Dendritic cell treated with granulocyte-macrophage colony-stimulating factor and Interleukin-4, amounts not matched to agents 40 ng/mL and 50 ng/mL, for 4 days (primary cell): ENCODE measurements at regions not wholly inside any gene's neighbourhood (a gene's known extent, or its start where the extent isn't known, plus 50 kb on each side); places are given as distances from the start of the nearest gene placed in this dataset.
"Not testable (repeated sequence)": the region's sequence is repeated elsewhere in the genome, so short reads cannot be mapped to it uniquely, and the experiment has no call there.

Experiments used
- H3K27ac Mint-ChIP-seq: one replicate; pipeline ENCODE4 v1.8.0; 2022; ENCODE audit warnings: mild to moderate bottlenecking, mixed read lengths
- H3K27me3 Mint-ChIP-seq: one replicate; pipeline ENCODE4 v1.8.0; 2022; ENCODE audit warnings: mild to moderate bottlenecking, mixed read lengths
- H3K36me3 Mint-ChIP-seq: one replicate; pipeline ENCODE4 v1.8.0; 2022; ENCODE audit warnings: low read depth, mixed read lengths
- H3K4me1 Mint-ChIP-seq: one replicate; pipeline ENCODE4 v1.8.0; 2022; ENCODE audit warnings: low read depth, mixed read lengths
- H3K4me3 Mint-ChIP-seq: one replicate; pipeline ENCODE4 v1.8.0; 2022; ENCODE audit warnings: mild to moderate bottlenecking, moderate library complexity, mixed read lengths
- H3K9me3 Mint-ChIP-seq: one replicate; pipeline ENCODE4 v1.8.0; 2022; ENCODE audit warnings: mixed read lengths
- intact Hi-C: fragments of 100-400 bp; cut with micrococcal nuclease; formaldehyde crosslinking; loops from one replicate; pipeline ENCODE4 v1.15.0; 2022

DNA sequence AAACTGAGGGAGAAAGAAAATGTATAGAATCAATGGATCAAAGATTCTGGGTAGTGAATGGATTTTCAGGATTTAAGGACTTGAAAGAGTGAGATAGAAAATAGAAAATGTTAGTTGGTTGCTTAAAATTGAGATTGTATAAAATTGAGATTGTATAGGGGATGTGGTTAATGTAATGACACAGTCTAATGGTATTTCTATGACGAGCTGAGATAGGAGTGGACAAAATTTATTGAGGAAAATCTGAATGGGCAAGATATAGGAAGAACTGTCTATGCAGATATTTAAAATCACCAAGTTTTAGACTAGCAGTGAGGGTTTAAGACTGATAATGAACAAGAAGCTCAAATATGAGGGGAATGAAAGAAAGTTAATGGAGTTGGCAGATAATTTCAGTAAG, 406.6 kb downstream of the NYAP2 start:
- Mint-ChIP-seq H3K4me3 (no peak overlapping the region), H3K4me1 (no peaks in the 10 kb centered on the region), H3K27me3 (no peaks in the 10 kb centered on the region), H3K27ac (no peak overlapping the region), H3K36me3 (no peaks in the 10 kb centered on the region), H3K9me3 (no peaks in the 10 kb centered on the region)
- intact Hi-C loops = no loop called here

DNA sequence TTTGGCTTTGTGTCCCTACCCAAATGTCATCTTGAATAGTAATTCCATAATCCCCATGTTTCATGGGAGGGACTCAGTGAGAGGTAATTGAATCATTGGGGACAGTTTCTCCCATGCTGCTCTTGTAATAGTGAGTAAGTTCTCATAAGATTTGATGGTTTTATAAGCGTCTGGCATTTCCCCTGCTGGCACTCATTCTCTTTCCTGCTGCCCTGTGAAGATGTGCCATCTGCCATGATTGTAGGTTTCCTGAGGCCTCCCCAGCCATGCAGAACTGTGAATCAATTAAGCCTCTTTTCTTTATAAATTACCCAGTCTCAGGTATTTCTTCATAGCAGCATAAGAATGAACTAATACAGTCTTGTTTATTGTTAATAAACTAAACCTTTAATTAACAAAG, 402.6 kb downstream of the NYAP2 start:
- not testable (repeated sequence) for H3K36me3 Mint-ChIP-seq, H3K4me3 Mint-ChIP-seq, H3K27ac Mint-ChIP-seq

DNA sequence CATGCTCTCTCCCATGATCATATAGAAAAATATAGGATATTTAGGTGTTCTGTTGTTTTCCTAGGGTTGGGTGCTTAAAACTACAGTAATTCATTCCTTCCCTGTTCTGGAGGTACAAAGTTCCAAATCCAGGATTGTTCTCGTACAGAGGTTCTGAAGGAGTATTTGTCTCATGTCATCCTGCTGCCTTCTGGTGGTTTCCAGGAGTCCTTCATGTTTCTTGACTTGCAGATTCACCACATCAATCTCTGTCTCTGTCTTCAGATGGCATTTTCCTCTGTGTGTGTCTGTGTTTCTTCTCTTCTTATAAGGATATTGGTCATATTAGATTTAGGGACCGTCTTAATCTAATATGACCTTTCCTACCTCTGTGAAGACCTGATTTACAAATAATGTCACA, 397.9 kb downstream of the NYAP2 start:
- Mint-ChIP-seq H3K27ac (no peak overlapping the region), H3K36me3 (no peaks in the 10 kb centered on the region), H3K27me3 (no peaks in the 10 kb centered on the region), H3K4me3 (no peak overlapping the region), H3K9me3 (no peaks in the 10 kb centered on the region), H3K4me1 (no peaks in the 10 kb centered on the region)
- intact Hi-C loops = no loop called here

More for the DNA sequence above, 402.6 kb downstream of the NYAP2 start:
- H3K9me3 Mint-ChIP-seq, H3K27me3 Mint-ChIP-seq, intact Hi-C loops, H3K4me1 Mint-ChIP-seq: not testable (repeated sequence)

DNA sequence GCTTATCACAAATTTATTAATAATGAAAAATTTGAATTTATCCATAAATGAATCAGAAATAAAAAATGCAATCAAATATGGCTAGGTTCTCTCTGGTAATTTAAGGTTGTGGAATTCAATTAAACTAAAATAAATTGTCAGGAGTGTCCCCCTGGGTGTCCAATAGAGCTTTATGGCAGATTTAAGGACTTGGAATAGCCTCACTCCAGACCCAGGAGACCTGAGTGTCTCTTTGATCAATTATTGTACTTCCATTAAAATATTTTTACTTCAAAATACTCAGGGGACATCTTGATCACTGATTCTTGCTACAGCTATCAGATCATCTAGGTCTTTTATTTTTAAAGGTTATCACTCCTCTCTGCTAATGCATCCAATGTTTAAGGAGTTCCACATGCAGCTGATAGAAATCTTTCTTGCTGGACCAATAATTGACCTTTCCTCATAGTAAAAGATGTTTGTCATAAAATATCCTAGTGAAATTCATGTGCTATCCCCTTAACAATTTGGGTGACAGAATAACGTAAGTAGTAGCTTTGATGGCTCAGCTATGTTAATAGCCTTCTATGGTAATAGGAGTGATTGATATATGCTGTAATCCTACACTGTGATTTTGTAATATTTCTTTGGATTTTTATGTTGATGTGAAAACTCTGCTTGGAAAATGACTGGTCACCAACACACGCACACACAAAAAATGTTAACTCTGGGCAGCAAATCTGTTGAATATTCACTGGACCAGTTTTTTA, 395.3 kb downstream of the NYAP2 start:
- Mint-ChIP-seq H3K36me3 (no peaks in the 10 kb centered on the region), H3K27ac (no peak overlapping the region), H3K4me1 (no peaks in the 10 kb centered on the region), H3K27me3 (no peaks in the 10 kb centered on the region), H3K9me3 (no peaks in the 10 kb centered on the region), H3K4me3 (no peak overlapping the region)
- intact Hi-C loops = no loop called here

DNA sequence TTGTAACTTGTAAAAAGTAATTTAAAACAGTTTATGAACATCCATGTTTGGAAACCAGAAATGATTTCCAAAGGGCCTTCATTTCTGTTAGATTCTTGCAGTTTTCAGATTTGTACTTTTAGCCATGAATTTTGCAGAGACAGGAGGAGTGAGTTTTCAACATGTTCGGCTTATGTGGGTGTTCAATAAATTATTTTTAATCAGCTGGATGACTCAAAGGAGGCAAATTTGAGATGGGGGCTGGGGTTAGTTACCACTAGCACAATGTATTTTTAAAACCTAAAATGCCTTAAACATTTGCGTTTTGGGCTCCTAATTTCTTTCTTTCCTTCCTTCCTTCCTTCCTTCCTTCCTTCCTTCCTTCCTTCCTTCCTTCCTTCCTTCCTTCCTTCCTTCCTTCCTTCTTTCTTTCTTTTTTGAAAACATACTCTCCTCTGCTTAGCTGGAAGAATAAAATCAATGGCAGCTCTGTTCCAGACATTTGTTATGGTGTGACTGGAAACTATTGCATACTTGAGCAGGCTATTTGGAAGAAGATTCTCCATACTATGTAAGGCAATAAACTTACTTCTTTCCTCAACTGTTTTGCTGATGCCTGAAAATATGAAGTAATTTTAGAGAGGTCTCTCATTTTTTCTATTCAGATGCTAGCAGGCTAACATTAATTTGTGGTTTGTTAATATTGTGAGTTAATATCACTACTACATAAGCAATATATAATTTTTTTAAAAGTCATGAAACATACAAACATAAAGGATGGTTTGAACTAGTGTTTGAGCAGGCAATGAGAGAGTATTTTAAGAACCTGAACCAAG, 394.4 kb downstream of the NYAP2 start:
- Mint-ChIP-seq H3K4me3 (no peak overlapping the region), H3K36me3 (no peaks in the 10 kb centered on the region), H3K27me3 (no peaks in the 10 kb centered on the region), H3K4me1 (no peaks in the 10 kb centered on the region), H3K27ac (no peak overlapping the region), H3K9me3 (no peaks in the 10 kb centered on the region)
- intact Hi-C loops = no loop called here

DNA sequence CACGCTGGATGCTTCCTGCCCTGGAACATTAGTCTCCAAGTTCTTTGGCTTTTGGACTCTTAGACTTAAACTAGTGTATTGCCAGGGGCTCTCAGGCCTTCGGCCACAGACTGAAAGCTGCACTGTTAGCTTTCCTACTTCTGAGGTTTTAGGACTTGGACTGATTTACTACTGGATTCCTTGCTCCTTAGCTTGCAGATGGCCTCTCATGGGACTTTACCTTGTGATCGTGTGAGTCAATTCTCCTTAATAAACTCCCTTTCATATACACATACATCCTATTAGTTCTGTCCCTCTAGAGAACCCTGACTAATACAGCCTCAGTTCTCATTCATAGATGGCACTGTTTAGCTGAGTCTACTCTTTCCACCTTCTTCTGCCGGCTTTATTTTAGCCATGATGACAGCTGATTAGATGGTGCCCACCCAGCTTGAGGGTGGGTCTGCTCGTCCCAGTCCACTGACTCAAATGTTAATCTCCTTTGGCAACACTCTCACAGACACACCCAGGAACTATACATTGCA, 389.1 kb downstream of the NYAP2 start:
- H3K4me3 Mint-ChIP-seq = no peak overlapping the region

DNA sequence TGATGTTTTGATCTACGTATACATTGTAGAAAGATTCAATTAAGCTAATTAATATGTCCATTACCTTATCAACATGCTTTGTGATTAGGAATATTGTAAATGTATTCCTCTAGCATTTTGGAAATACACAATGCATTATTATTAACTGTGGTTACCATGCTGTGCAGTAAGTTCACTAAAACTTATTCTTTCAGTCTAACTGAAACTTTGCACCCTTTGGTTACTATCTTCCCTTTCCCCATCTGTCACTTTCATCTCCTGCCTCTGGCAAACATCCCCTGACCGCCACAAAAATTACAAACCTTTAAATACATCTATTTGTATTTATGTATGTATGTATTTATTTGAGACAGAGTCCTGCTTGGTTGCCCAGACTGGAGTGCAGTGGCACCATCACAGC, 388.0 kb downstream of the NYAP2 start:
- intact Hi-C loops = no loop called here
- H3K27ac Mint-ChIP-seq = no peak overlapping the region
- no peak overlapping the region for H3K4me3 Mint-ChIP-seq
- H3K4me1 Mint-ChIP-seq = no peaks in the 10 kb centered on the region
- no peaks in the 10 kb centered on the region for H3K36me3 Mint-ChIP-seq
- H3K9me3 Mint-ChIP-seq = no peaks in the 10 kb centered on the region
- no peaks in the 10 kb centered on the region for H3K27me3 Mint-ChIP-seq

More for the DNA sequence above, 389.1 kb downstream of the NYAP2 start:
- Mint-ChIP-seq H3K9me3 (no peaks in the 10 kb centered on the region), H3K27me3 (no peaks in the 10 kb centered on the region), H3K4me1 (no peaks in the 10 kb centered on the region), H3K27ac (no peak overlapping the region), H3K36me3 (no peaks in the 10 kb centered on the region)
- intact Hi-C loops = no loop called here

DNA sequence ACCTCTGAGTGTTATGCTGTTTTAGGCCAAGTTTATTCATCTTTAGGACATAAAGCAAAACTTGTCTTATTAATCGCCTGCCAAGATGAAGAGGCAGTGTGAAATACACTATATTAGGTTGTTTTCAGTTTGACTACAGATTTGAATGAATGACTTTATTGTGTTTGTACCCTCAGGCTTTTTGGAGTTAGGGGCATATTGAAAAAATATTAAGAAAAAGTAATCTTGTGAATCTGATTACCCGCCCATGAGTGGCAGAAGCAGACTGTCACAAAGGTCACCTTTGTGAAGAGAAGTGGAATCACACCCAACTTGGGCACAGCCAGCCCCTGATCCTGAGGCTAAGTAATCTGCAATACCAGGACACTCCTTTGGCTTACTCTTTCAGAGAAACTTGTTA, 382.5 kb downstream of the NYAP2 start:
- Mint-ChIP-seq H3K9me3 (no peaks in the 10 kb centered on the region), H3K4me1 (no peaks in the 10 kb centered on the region), H3K4me3 (no peak overlapping the region), H3K36me3 (no peaks in the 10 kb centered on the region), H3K27me3 (no peaks in the 10 kb centered on the region), H3K27ac (no peak overlapping the region)
- intact Hi-C loops = no loop called here

DNA sequence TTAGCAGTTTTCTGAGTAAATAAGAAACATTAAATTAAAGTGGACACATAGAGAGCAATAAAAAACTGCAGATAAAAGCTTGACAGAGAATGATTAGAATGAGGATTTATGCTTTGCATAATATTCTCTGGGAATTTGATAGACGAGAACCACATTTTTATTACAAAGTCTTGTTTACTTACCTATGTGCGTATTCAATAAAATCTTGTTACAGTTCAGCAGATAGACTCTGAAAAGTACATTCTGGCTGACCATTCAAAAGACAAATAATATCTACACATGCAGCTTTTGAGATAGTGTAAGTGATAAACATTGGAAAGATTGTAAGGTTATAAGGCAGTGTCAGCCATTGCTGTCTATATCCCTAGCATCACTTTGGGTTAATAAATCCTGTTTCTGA, 381.6 kb downstream of the NYAP2 start:
- H3K27me3 Mint-ChIP-seq = no peaks in the 10 kb centered on the region
- H3K4me3 Mint-ChIP-seq = no peak overlapping the region
- no peaks in the 10 kb centered on the region for H3K4me1 Mint-ChIP-seq
- no peak overlapping the region for H3K27ac Mint-ChIP-seq
- no peaks in the 10 kb centered on the region for H3K9me3 Mint-ChIP-seq
- H3K36me3 Mint-ChIP-seq = no peaks in the 10 kb centered on the region
- intact Hi-C loops = no loop called here

DNA sequence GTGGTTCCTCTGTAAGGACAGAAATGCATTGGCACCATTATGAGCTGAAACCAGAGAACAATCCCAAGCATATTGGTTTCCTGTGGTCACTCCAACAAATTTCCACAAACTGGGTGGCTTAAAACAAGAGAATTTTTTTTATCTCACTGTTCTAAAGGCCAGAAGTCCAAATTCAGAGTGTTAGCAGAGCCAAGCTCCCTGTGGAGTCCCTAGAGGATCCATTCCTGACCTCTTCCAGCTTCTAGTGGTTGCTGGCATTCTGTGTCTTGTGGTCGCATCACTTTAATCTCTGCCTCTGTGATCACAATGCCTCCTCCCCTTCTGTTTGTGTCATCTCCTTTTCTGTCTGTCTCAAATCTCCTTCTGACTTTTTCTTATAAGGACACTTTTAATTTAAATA, 380.3 kb downstream of the NYAP2 start:
- intact Hi-C loops = no loop called here
- H3K36me3 Mint-ChIP-seq = no peaks in the 10 kb centered on the region
- H3K9me3 Mint-ChIP-seq = peaks cover 8% of the 10 kb centered on the region
- H3K4me3 Mint-ChIP-seq = no peak overlapping the region
- H3K27ac Mint-ChIP-seq = no peak overlapping the region
- no peaks in the 10 kb centered on the region for H3K27me3 Mint-ChIP-seq
- H3K4me1 Mint-ChIP-seq = no peaks in the 10 kb centered on the region

DNA sequence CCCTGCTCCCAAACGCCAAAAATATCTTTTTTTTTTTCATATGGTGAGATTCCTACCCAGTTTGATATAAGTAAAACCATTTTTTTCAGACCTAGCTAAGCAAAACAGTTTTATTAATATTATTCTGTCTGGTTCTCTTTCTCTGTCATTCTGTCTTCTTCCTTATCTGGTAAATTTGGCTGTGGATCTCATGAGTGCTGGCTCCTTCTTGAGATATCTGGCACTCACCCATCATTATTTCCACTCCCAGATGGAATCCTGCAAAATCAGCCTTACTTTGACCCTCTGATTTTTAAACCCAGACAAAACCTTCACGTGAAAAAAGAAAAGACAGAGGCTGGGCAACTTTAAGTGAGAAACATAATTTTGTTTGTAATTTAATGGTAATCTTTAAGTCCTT, 373.6 kb downstream of the NYAP2 start:
- no peaks in the 10 kb centered on the region for H3K36me3 Mint-ChIP-seq
- H3K27ac Mint-ChIP-seq = no peak overlapping the region
- peaks cover 14% of the 10 kb centered on the region for H3K9me3 Mint-ChIP-seq
- intact Hi-C loops = no loop called here
- H3K27me3 Mint-ChIP-seq = no peaks in the 10 kb centered on the region
- H3K4me3 Mint-ChIP-seq = no peak overlapping the region
- H3K4me1 Mint-ChIP-seq = no peaks in the 10 kb centered on the region

DNA sequence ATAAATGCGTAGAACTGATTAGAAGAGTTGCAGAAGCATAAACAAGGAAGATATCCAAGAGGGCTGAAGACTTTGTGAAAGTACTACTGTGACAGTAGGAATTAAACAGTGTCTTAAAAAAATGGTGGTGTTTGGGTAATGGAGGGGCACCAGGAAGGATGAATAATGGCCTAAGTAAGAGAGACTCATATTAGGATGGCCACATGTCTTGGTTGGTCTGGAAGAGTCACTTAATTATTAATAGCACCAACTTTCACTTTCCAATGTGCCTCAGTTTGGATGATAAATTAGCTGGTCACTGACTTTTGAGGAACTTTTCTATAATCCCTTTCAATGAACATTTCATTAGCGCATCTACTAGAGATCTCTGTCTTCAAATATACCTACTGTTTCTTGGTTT, 372.2 kb downstream of the NYAP2 start:
- Mint-ChIP-seq H3K4me3 (no peak overlapping the region), H3K27ac (no peak overlapping the region), H3K36me3 (no peaks in the 10 kb centered on the region), H3K9me3 (peaks cover 14% of the 10 kb centered on the region), H3K4me1 (no peaks in the 10 kb centered on the region), H3K27me3 (no peaks in the 10 kb centered on the region)
- intact Hi-C loops = no loop called here

DNA sequence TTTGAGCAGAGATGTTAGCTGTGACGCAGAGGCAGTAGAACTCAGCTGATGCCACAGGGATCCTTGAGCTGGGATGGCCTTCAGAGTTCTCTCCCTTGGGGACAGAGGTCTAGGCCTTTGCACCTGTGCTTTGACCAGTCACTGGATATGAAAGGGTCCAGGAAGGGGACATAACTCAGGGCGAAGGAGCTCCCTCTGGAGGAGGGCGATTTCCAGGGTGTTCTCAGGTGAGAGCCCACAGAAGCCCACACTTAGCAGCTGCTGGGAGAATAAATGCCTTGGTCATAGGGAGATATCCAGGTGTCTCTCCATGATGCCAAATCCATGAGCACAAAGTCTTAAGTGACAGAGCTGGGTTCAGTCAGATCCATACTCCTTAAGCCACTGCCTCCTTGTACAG, 369.2 kb downstream of the NYAP2 start:
- H3K4me1 Mint-ChIP-seq = no peaks in the 10 kb centered on the region
- H3K4me3 Mint-ChIP-seq = no peak overlapping the region
- intact Hi-C loops = no loop called here
- no peaks in the 10 kb centered on the region for H3K27me3 Mint-ChIP-seq
- H3K27ac Mint-ChIP-seq = no peak overlapping the region
- no peaks in the 10 kb centered on the region for H3K36me3 Mint-ChIP-seq
- H3K9me3 Mint-ChIP-seq = no peaks in the 10 kb centered on the region

DNA sequence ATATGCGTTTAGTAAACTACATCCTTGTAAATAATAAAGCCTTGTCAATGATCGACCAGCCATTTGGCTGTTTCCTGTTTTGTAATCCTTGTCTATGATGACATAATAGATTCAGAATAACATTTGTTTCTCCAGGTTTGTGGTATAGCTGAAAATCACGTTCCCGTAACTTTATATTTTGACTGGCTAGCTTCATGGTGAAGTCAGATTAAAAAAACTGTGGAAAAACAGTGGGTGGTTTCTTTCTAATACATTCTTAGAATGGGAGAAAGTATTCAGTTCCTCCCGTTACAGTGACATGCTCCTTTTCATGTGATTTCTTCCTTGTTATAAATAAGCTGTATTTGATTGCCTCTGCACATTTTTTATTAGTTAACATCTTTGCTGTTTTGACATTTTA, 366.9 kb downstream of the NYAP2 start:
- intact Hi-C loops = no loop called here
- no peaks in the 10 kb centered on the region for H3K36me3 Mint-ChIP-seq
- H3K4me3 Mint-ChIP-seq = no peak overlapping the region
- H3K9me3 Mint-ChIP-seq = no peaks in the 10 kb centered on the region
- H3K27me3 Mint-ChIP-seq = no peaks in the 10 kb centered on the region
- H3K27ac Mint-ChIP-seq = no peak overlapping the region
- H3K4me1 Mint-ChIP-seq = no peaks in the 10 kb centered on the region
